GM19023 (cell line): ENCODE measurements at regions not wholly inside any gene's neighbourhood (a gene's known extent, or its start where the extent isn't known, plus 50 kb on each side); places are given as distances from the start of the nearest gene placed in this dataset.

Source experiments
- ATAC-seq: cut with Tn5 transposase; IDR thresholded peaks from one replicate; pipeline ENCODE4 v1.9.1; 2021; ENCODE audit warnings: mild to moderate bottlenecking, moderate library complexity; ENCODE audit not compliant: unreplicated experiment

DNA sequence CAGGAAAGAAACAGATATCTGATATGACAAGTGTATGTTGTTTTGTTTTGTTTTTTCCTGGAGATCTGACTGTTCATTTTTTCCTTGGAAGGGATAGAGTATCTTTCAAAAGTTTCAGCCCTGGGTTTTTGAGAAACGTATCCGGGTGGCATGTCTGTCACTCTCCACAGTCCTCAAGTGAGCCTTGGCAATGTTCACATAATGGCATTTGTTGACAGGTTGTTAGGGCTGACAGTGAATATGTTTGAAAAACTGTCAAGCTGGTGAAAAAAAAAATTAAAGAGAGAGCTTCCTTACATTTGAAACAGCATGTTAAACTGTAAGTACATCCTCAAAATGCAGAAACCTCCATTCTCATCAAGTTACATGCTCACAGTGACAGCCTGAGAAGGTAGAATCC lies 113.0 kb upstream of the DYNLRB2 start:
- no peak for ATAC-seq

DNA sequence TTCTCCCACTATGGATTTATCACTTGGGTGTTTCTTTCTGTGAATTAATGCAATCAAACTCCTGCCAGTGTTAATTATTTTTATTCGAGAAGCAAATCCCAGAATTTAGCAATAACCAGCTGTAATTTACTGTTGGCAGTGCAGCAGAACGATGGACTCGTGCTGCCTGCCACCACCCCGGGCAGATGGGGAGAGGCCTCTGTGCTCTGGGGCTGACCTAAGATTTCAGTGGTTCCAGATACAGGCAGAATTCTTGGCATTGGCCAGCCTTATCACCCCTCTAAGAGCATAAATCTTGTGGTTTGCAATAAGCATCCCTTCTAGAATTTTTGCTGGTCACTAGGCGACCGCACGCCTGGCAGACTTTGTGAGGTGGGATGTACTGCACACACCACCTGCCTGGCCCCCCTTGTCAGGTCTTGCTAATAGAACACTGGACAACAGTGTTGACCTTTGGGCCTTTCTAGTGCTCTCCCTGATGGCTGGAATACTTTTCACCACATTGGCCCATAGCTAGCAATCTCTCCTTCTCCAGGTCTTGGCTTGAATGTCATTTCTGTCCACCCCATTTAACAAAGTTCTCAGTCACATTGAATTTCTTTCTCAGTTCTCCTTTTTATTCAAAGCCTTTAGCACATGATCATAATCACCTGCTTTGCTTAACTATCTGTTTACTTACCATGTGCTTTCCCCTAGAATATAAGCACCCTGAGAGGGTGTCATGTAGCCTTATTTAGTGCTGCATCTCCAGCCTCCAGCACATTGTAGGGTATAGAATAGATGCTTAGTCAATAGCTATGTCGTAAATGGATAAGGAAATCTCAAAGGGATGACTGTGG lies 122.1 kb upstream of the DYNLRB2 start:
- no peak for ATAC-seq

DNA sequence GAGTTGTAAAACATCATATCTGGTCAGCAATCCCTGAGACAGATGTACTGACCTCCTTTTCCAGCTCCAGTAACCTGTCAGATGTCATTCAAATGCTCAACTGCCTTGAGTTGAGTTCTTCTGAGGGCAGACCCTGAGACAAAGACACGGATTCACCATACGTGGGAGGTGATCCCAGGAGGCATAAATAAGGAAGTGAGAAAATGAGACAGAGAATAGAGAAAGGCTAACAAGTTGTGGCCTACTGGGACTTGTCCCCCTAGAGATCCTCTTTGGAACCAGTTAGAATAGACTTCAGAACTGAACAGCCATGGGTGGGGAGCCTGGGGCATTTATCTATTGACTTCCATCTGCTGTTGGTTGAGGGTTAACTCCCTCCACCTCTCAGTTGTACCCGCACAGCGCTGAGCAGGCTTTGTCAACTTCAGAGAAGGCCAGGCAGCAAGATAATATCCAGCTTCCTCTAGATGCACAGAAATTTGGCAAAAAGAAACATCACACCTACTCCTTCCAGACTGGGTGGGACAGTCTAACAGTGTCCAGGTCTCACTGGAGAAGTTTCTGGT lies 123.0 kb upstream of the DYNLRB2 start:
- no peak for ATAC-seq

DNA sequence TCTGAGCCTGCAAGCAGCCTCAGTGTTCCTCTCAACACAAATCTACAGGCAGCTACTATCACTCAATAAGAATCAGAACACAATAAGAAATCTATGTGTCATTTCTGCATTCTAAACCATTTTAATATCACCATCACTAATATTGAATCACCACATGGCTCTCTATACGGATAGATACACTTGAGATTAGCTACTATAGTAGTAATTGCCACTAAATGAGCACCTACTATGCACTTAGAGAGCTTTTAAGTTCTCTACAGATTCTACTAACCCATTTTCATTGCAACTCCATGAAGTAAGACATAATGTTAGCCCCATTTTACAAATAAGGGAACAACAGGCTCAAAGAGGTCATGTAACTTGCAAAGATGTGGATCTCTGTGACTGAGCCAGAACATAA lies 132.8 kb upstream of the DYNLRB2 start:
- ATAC-seq, result no peak

DNA sequence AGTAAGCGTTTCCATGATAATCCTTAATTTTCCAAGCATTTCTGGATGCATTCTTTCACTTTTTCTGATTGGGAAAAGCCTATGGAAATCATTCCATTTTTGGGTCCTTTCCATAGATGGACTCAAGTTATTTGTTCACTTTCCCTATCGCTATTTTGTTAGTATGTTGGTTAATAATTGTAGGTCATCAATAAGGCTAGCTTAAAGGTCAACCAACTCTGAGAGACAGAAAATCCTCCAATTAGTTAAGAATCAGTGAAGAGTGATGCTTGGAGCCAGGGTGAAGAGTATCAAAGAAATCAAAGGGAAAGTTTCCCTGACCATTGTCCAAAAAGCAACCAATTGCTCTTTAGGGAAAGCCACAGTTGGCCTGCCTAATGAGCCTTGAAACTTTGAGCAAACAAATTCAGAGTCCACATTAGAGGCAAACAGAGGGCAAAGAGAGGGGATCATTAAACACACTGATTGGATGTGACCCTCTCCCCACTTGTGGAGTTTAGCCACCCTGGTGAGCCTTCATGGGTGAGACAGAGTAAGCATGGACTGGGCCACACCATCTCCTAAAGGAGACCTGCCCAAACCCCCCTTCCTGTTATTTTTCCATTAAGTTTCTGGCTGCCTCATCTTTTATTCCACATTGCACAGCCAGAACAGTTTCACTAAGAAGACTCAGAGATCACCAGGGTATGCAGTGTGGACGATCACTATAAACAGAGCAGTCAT lies 133.4 kb upstream of the DYNLRB2 start:
- no peak for ATAC-seq

DNA sequence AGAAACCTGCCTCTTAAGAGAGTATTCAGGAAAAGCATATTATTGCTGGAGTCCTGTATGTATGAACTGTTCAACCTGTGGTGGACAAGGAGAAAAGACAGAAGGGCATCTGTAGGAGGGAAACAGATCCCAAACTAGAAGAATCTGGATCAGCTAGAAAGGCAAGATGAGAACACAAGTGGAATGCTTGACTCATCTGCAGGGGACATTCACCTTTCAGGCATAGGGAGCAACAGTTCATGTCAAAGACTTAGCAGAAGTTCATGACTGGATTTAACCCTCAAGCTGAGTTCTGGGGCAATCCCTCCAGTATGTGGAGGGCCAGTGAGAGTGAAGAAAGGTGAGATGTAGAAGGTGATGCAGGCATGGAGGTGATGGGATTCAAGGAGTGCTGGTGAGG lies 135.9 kb upstream of the DYNLRB2 start:
- ATAC-seq, result no peak

DNA sequence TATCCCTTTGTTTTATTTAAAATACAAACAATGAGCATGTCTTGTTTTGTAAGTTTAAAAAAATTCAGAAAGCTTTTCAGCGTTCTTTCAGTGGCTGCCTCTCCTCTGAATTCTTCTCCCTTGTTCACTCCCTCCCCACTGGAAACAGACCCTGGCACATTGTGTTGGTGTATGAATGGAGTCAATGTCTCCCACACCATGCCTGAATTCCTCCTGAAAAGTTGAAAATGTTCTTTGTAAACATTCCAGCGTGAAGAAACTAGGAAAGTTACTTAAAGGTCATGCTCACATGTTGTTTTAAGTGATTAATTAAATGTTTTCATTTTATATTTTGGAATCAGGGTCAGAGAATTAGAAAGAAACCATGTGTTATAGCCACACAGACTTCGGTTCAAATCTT lies 136.9 kb upstream of the DYNLRB2 start:
- no peak for ATAC-seq

DNA sequence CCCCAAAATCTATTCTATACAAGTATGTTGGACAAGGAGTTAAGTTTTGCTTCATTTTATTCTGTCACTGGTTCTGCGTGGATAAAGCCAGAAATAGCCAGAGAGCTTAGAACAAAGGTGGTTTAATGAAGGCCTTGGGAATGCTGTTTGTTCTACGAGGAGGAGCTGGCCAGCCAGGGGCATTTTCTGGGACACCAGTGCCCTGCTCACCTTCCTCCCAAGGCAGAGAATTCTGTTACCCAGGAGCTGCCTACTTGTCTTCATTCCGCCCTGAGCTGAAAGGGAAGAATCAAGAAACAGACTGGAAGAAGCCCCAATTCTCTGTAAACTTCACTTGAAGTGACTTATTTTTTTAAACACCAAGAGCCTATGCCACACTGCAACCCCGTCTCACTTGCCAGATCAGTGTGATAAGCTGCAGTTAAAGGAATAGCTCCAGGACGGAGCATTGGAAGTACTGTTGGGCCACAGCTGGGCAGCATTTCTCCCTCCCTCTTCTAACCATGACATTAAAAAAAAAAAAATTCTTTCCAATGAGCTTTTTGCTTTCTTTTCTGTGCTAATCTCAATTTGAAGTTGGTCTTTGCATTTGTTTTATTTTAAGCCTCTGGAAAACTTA lies 149.8 kb upstream of the DYNLRB2 start:
- no peak for ATAC-seq

DNA sequence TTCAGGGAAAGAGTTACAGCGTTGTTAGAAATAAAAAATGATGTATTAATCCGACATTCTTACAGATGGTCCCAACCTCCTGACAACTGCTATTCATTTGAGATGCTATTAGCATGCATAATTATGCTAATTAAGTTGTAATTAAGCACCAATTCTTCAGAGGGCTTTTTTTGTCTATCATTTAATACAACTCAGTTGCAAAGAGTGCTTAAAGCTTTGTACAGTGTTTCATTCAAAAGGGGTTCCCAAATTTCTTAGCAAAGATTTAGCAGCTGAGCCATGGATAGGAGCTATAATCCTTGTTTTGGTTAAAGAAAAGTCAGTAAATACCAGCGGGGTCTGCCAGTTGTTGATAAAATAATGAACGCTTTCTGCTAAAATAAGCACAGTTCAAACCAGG lies 150.7 kb upstream of the DYNLRB2 start:
- no peak for ATAC-seq

DNA sequence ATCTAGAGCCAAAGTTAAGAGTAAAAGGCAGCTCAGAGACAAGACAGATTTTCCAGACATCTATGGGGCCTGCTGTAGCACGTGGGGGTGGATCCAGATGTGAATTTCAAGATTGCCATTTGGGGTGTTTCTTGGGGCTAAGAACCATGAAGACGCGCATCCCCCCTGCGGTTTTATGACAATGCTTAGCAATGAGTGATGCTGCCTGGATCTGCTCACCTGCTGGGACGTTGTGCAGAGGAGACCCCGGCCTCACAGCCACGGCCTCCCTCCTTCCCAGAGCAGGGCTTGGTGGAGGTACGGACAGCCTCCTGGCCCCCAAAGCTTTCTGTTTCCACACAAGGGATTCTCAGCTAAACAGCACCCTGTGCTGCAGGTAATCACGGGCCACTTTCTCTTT lies 151.5 kb upstream of the DYNLRB2 start:
- ATAC-seq, result no peak

DNA sequence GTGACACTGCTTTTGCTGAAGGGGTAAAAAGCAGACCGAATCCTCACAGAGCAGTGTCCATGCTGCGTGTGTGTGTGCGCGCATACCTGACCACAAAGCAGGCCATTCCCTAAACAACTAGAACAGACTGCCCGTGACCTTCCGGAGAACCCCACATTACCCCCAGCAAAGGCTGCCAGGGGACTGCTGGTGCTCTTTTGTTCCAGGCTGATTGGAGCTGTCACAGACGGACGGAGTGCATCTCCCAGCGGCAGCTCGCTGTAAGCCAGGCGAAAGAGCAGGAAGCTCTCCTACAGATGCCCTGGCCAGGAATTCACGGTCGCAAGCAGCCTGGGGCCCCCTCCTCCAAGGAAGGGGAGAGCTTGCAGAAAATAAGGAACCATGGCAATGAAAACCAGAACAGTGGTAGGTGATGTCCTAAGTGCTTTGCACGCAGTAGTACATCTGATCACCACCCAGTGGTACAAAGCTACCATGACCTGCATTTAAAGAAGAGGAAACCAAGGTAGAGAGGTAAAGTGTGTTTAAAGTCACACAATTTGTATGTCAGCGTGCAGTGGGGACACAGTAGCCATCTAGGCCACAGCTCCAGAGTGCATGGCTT lies 153.4 kb upstream of the DYNLRB2 start:
- no peak for ATAC-seq

DNA sequence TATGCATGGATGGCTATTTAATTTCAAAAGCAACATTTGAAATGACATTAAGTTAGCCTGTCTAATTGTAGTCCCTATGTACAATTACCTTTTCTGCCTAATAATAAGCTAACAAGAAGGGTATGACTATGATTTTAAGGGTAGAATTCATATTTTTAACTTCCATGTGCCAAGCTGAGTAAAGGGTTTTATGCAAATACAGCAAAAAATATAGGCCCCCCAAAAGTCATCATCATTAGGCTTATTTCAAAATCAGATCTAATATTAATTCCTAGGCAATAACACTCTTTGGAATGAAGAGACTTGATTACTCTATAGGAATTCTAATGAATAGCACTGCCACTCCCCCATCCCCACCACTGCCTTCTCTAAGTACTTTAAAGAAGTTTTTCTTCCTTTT lies 155.9 kb upstream of the DYNLRB2 start:
- ATAC-seq, result no peak

DNA sequence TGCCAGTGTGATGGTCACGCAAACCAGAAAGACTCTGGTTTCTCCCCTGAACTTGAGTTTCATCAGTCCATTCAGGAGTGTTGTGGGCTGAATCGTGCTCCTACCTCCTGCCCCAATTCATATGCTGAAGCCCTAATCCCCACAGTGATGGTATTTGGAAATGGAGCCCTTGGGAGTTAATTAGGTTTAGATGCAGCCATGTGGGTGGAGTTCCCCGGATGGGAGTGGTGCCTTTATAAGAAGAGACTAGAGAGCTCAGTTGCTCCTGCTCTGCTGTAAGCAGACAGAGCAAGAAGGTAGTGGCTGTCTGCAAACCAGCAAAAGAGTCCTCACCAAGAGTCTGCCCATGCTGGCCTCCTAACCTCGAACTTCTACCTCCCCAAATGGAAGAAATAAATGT lies 160.3 kb upstream of the DYNLRB2 start:
- no peak for ATAC-seq

DNA sequence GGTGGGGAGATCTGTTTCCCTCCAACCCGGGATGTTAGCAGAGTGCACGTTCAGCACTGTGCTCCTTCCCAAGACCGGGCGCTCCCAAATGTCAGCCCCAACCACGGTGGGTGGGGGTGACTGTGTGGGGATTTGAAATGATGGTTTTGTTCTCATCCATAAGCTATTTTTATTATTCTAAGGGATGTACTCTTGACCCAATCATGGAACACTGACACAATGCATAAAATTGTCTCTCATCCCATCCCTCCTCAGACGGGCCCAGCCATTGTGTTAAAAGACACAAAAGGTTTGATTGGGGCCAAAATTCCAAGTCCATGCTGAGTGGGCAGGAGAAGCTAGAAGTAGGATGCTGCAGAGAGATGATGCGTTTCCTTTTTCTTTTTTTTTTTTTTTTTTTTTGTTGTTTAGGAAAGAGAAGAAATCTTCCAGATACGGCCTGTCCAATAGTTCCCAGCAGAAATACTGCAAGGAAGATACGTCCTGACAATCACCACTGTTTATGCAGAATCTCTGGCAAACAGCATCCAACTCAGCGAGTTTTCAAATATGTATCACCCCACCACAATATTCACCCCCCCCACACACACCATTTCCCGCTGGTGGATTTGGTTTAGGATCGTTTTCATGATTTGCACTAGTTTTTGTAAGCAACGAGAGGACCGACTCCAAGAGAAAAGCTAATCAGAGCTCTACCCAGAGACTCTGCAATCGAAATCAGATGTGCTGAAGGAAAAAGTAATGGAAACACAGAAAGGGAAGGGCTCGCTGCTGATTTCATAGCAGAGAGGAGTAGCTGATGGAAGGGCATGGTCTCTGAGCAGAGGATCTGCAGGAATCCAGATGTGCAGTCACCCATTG lies 163.5 kb upstream of the DYNLRB2 start:
- ATAC-seq, result no peak

DNA sequence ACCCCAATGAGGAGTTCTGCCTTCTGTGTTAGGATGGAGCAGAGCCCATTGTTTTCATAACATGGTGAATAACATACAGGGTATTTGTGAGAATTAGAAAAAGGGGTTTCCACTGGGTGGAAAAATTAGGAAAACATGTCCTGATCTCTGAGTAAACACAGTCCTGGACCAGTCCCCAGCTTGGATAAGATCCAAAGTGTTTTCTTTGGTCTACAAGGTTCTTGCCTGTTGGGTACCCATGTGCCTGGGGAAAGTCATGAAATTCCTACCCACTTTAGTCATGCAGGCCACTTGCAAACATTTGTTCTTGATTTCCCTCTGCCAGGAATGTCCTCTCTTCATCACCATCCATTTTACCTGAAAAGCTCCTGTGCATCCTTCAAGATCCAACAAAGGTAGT lies 164.8 kb upstream of the DYNLRB2 start:
- no peak for ATAC-seq

DNA sequence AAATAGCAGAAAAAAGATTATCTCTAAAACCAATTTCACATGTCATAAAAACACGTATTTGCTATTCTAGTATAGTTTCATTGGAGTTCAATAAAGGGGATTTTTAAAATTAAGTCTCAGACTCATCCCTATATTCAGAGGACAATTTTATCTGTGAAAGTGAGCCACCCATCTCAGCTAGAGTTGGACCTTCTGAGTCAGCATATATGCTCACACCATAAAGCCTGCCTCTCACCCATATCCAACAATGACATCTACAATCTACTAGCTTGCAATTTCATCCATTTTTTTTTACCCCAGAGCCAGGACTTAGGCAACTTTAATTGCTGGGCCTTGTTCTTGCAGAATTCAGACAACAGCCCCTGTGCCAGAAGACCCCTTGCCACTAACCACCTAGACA lies 165.3 kb upstream of the DYNLRB2 start:
- ATAC-seq, result no peak

DNA sequence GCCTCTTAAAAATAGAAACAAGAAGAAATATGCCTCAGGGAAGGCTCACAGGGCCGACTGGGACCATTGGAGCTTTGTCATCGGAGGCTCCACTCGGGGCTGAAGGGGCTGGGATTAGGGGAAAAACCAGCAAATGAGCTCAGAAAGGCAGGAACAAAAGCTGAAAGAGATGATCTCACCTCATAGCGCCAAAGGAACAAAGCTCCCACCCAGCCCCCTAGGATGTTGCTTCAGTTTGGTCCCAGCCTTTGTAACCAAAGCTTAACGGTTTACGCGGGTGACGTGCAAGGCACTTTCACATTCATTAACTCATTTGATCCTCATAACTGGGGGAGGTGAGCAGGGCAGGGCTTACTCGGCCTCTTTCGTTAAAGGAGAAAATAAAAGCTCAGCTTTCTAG lies 168.5 kb upstream of the DYNLRB2 start:
- no peak for ATAC-seq

DNA sequence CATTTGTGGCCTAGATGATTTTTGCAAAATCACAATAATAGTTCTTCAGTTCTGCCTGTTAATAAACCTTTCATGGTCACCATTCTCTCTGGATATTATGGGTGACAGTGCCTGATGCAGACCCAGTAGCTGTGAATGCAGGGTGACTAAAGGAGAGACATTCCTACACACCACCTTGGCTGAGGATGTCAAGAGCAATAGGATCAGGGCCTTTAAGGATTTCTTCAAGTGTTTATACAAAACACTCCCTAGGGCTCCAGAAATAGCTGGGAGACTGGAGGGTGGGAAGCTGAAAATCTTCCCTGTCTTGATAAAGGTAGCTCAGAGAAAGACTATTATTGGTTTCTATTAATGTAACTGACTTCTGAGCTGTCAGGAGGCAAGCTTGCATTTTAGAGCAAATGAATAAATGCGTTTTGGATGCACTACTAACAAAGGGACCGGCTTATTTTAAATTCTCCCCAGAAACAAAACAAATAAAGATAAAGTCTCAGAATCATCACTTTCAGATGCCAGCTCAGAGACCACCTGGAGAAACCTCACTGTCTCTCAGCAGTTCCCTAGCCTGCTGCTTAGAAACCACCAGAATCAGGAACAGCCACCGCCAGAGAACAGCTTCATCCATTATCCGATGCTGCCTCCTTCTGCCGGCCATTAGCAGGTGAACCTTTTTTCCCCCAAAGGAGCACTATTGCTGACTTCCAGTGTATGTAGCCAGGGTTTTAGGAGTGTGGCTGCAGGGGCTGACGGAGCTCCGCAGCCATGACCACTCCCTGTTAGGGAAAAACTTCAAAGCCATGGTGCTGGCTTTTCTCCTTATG lies 171.4 kb upstream of the DYNLRB2 start:
- ATAC-seq, result no peak

DNA sequence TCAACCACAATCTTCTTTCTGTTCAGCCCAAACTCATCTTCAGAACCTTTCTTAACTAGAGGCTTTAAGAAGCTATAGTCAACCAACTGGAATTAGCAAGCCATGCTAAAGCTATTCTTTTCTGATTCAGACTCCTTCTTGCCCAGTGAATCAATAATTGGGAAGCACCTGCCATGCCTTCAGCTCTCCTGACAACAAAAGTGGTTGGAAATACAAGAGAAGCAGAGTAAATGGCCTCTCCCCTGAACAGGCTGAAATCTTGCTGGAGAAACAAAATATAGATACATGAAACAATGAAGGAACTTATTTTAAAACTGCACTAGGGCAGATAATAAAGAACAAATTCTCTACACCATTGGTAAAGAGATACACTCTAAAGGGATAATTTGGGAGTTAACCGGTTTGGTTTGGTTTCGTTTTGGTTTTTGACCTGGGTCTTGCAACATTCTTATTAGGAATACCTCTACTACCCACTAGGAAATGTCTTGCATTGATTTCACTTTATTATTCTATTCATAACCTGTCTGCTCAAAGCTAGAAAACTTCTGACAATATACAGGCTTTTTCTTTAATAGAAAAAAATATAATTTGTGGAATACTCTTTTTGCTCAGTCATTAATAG lies 173.6 kb upstream of the DYNLRB2 start:
- ATAC-seq, result no peak
